Islet of Langerhans (tissue), 1 donor: ENCODE measurements at regions not wholly inside any gene's neighbourhood (a gene's known extent, or its start where the extent isn't known, plus 50 kb on each side); places are given as distances from the start of the nearest gene placed in this dataset.
"Not testable (repeated sequence)": the region's sequence is repeated elsewhere in the genome, so short reads cannot be mapped to it uniquely, and the experiment has no call there.

Source experiments
- FAIRE-seq: peaks from one replicate; lab custom pipeline; 2011; peaks lifted over from hg19 to GRCh38; lab: Jason Lieb, UNC

- FAIRE-seq = no peak
These were observed 161.1 kb upstream of the ATP10A start for GRCh38 chr15:26024241-26024640.

- FAIRE-seq = no peak
These were observed 160.6 kb upstream of the ATP10A start for GRCh38 chr15:26023691-26024090.

GRCh38 chr15:26023231-26023630 is 160.1 kb upstream of the ATP10A start:
- FAIRE-seq = no peak

GRCh38 chr15:26020871-26021270 is 157.7 kb upstream of the ATP10A start:
- FAIRE-seq = no peak

GRCh38 chr15:26017665-26018064 is 154.5 kb upstream of the ATP10A start:
- FAIRE-seq = no peak

GRCh38 chr15:26015516-26016075 is 152.5 kb upstream of the ATP10A start:
- FAIRE-seq = no peak

- FAIRE-seq = no peak
These were observed 150.9 kb upstream of the ATP10A start for GRCh38 chr15:26013981-26014380.

GRCh38 chr15:26011916-26012315 is 148.8 kb upstream of the ATP10A start:
- FAIRE-seq = no peak

- no peak for FAIRE-seq
These were observed 144.0 kb upstream of the ATP10A start for GRCh38 chr15:26007151-26007550.

- FAIRE-seq = no peak
These were observed 138.1 kb upstream of the ATP10A start for GRCh38 chr15:26001201-26001600.

- FAIRE-seq = no peak
These were observed 130.4 kb upstream of the ATP10A start for GRCh38 chr15:25993506-25993905.

- no peak for FAIRE-seq
These were observed 127.1 kb upstream of the ATP10A start for GRCh38 chr15:25990220-25990619.

- no peak for FAIRE-seq
These were observed 126.2 kb upstream of the ATP10A start for GRCh38 chr15:25989327-25989726.

GRCh38 chr15:25988716-25989115 is 125.6 kb upstream of the ATP10A start:
- not testable (repeated sequence) for FAIRE-seq

GRCh38 chr15:25987638-25988037 is 124.5 kb upstream of the ATP10A start:
- FAIRE-seq = no peak

GRCh38 chr15:25985165-25985564 is 122.0 kb upstream of the ATP10A start:
- no peak for FAIRE-seq

GRCh38 chr15:25982736-25983135 is 119.6 kb upstream of the ATP10A start:
- FAIRE-seq = no peak

- FAIRE-seq = no peak
These were observed 118.0 kb upstream of the ATP10A start for GRCh38 chr15:25981114-25981513.

GRCh38 chr15:25972141-25972675 is 109.1 kb upstream of the ATP10A start:
- no peak for FAIRE-seq

GRCh38 chr15:25971053-25971452 is 107.9 kb upstream of the ATP10A start:
- no peak for FAIRE-seq

- no peak for FAIRE-seq
These were observed 106.8 kb upstream of the ATP10A start for GRCh38 chr15:25969886-25970285.

- FAIRE-seq = no peak
These were observed 104.0 kb upstream of the ATP10A start for GRCh38 chr15:25967116-25967515.

- no peak for FAIRE-seq
These were observed 102.2 kb upstream of the ATP10A start for GRCh38 chr15:25965326-25965725.

GRCh38 chr15:25960273-25960672 is 97.1 kb upstream of the ATP10A start:
- FAIRE-seq = no peak

GRCh38 chr15:25959100-25959499 is 96.0 kb upstream of the ATP10A start:
- FAIRE-seq = no peak
